Loucy (cell line): ENCODE measurements at regions not wholly inside any gene's neighbourhood (a gene's known extent, or its start where the extent isn't known, plus 50 kb on each side); places are given as distances from the start of the nearest gene placed in this dataset.

Experiments
- H2AFZ ChIP-seq: fragments of 200-600 bp; sonication (generic); 2 replicates; pipeline ENCODE4 v1.6.0; 2016; ENCODE audit warnings: antibody characterized with exemption, mild to moderate bottlenecking, low read length, moderate library complexity
- H3F3A ChIP-seq: fragments of 200-600 bp; 2 replicates; pipeline ENCODE4 v1.6.0; 2016; ENCODE audit warnings: antibody characterized with exemption, low read depth, mild to moderate bottlenecking
- H3K27me3 ChIP-seq: fragments of 200-600 bp; sonication (generic); 2 replicates; pipeline ENCODE4 v1.6.1; 2014; ENCODE audit warnings: low read length, mild to moderate bottlenecking; ENCODE audit not compliant: insufficient read depth, poor library complexity, severe bottlenecking
- H3K36me3 ChIP-seq: fragments of 200-600 bp; sonication (generic); 2 replicates; pipeline ENCODE4 v1.6.1; 2016; ENCODE audit warnings: low read length; ENCODE audit not compliant: insufficient read depth
- H3K4me1 ChIP-seq: fragments of 200-600 bp; sonication (generic); 2 replicates; pipeline ENCODE4 v1.5.1; 2014; ENCODE audit warnings: low read length, mild to moderate bottlenecking; ENCODE audit not compliant: insufficient read depth, poor library complexity, severe bottlenecking
- H3K4me2 ChIP-seq: fragments of 200-600 bp; sonication (generic); 2 replicates; pipeline ENCODE4 v1.6.0; 2014; ENCODE audit warnings: antibody characterized with exemption, low read length, low read depth, mild to moderate bottlenecking; ENCODE audit not compliant: poor library complexity, severe bottlenecking
- H3K4me3 ChIP-seq: fragments of 200-600 bp; sonication (generic); 2 replicates; pipeline ENCODE4 v1.5.1; 2014; ENCODE audit warnings: low read length, mild to moderate bottlenecking, mixed read lengths; ENCODE audit not compliant: poor library complexity, severe bottlenecking
- H3K79me2 ChIP-seq: fragments of 200-600 bp; sonication (generic); 2 replicates; pipeline ENCODE4 v1.6.1; 2014; ENCODE audit warnings: low read length; ENCODE audit not compliant: insufficient read depth
- H3K9ac ChIP-seq: fragments of 200-600 bp; sonication (generic); 2 replicates; pipeline ENCODE4 v1.6.0; 2014; ENCODE audit warnings: mild to moderate bottlenecking, low read depth, low read length, moderate library complexity; ENCODE audit not compliant: poor library complexity, severe bottlenecking
- H3K9me2 ChIP-seq: fragments of 200-600 bp; sonication (generic); replicated peaks from 2 replicates; pipeline ENCODE4 v1.6.1; 2016; ENCODE audit warnings: low read depth, low read length, mixed read lengths
- H3K9me3 ChIP-seq: fragments of 200-600 bp; sonication (generic); 2 replicates; pipeline ENCODE4 v1.6.1; 2014; ENCODE audit warnings: mild to moderate bottlenecking, antibody characterized with exemption, low read length, low read depth; ENCODE audit not compliant: insufficient read depth
- H4K20me1 ChIP-seq: fragments of 200-600 bp; sonication (generic); 2 replicates; pipeline ENCODE4 v1.6.0; 2014; ENCODE audit warnings: antibody characterized with exemption, low read length, mild to moderate bottlenecking; ENCODE audit not compliant: insufficient read depth, poor library complexity, severe bottlenecking
- CTCF ChIP-seq: fragments of 200-600 bp; sonication (generic); conservative IDR thresholded peaks from 2 replicates; pipeline ENCODE4 v1.5.1; 2014; ENCODE audit warnings: mild to moderate bottlenecking, antibody characterized with exemption, low read length
- EZH2phosphoT487 ChIP-seq: fragments of 200-600 bp; IDR thresholded peaks from 2 replicates; pipeline ENCODE4 v1.6.1; 2018; ENCODE audit warnings: antibody characterized with exemption, mild to moderate bottlenecking, moderate library complexity, borderline replicate concordance

- no peaks in the 10 kb centered on the region for H3K36me3 ChIP-seq
- no peak overlapping the region for H3K4me2 ChIP-seq
- H3K27me3 ChIP-seq, result no peaks in the 10 kb centered on the region
- no peak overlapping the region for H3K9ac ChIP-seq
- H3K9me3 ChIP-seq, result no peaks in the 10 kb centered on the region; the same call in 1 of the 2 replicates
- no peaks in the 10 kb centered on the region for H3K79me2 ChIP-seq
- H3F3A ChIP-seq, result no peaks in the 10 kb centered on the region
- no peaks in the 10 kb centered on the region for H3K4me1 ChIP-seq
- no peaks in the 10 kb centered on the region for H3K9me2 ChIP-seq
- no peak for TF ChIP-seq CTCF
- no peak for TF ChIP-seq EZH2phosphoT487
- no peaks in the 10 kb centered on the region for H4K20me1 ChIP-seq
- no peak overlapping the region for H2AFZ ChIP-seq
- H3K4me3 ChIP-seq, result no peak overlapping the region
These were observed 450.0 kb downstream of the RPS24 start for GRCh38 chr10:78483641-78484040.

- H3K4me3 ChIP-seq, result no peak overlapping the region
- H3K4me1 ChIP-seq, result peaks cover 27% of the 10 kb centered on the region
- no peak overlapping the region for H3K9ac ChIP-seq
- no peaks in the 10 kb centered on the region for H3K9me2 ChIP-seq
- no peaks in the 10 kb centered on the region for H3K36me3 ChIP-seq
- no peak overlapping the region for H2AFZ ChIP-seq
- H3F3A ChIP-seq, result peaks cover 10% of the 10 kb centered on the region; the same call in 1 of the 2 replicates
- TF ChIP-seq EZH2phosphoT487 (no peak), CTCF (no peak)
- H3K79me2 ChIP-seq, result no peaks in the 10 kb centered on the region
- H3K4me2 ChIP-seq, result no peak overlapping the region
- peaks cover 28% of the 10 kb centered on the region; the same call in 1 of the 2 replicates for H3K9me3 ChIP-seq
- no peaks in the 10 kb centered on the region for H4K20me1 ChIP-seq
- no peaks in the 10 kb centered on the region for H3K27me3 ChIP-seq
These were observed 455.4 kb downstream of the RPS24 start for GRCh38 chr10:78489034-78489433.

DNA sequence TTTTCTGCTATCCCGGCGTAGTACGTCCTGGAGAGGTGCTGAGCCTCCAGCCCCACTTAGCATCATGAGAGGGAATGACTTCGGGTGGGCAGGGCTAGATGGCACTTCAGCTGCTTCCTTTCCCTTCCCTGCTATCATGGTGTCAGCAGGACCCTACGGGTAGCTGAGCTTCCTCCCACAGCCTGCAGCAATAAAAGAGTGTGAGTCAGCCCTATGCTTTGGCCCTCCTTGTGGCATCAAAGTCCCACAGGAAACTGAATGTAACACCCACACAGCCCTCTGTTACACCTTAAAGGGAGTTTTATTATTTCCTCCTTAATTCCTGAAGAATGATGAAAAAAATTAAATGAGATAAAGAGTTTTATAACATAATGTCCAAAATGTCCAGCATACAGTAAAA lies 458.1 kb downstream of the RPS24 start:
- peak overlapping the region; percentile 62 for H3K4me3 ChIP-seq
- H3K9me3 ChIP-seq, result peaks cover 31% of the 10 kb centered on the region; the same call in 1 of the 2 replicates
- peak overlapping the region; percentile 6; the same call in 1 of the 2 replicates for H2AFZ ChIP-seq
- TF ChIP-seq EZH2phosphoT487, result no peak
- no peak for TF ChIP-seq CTCF
- no peaks in the 10 kb centered on the region for H3K79me2 ChIP-seq
- H3K4me2 ChIP-seq, result peak overlapping the region; percentile 78
- H3K27me3 ChIP-seq, result no peaks in the 10 kb centered on the region
- peaks cover 10% of the 10 kb centered on the region; the same call in 1 of the 2 replicates for H3F3A ChIP-seq
- H3K36me3 ChIP-seq, result no peaks in the 10 kb centered on the region
- H3K9ac ChIP-seq, result peak overlapping the region; percentile 49
- H3K4me1 ChIP-seq, result peaks cover 27% of the 10 kb centered on the region
- no peaks in the 10 kb centered on the region for H4K20me1 ChIP-seq
- H3K9me2 ChIP-seq, result no peaks in the 10 kb centered on the region
